Mucosa of rectum (tissue), 2 donors: ENCODE measurements at regions not wholly inside any gene's neighbourhood (a gene's known extent, or its start where the extent isn't known, plus 50 kb on each side); places are given as distances from the start of the nearest gene placed in this dataset.
"Not testable (repeated sequence)": the region's sequence is repeated elsewhere in the genome, so short reads cannot be mapped to it uniquely, and the experiment has no call there.

Experiments
- H3K27ac ChIP-seq, 2 donors: one replicate each; pipeline ENCODE4 v1.7.0; 2013; ENCODE audit warnings: inconsistent platforms in 2 of 2, low read depth in 2 of 2, low read length in 2 of 2
- H3K27me3 ChIP-seq, 2 donors: one replicate each; pipeline ENCODE4 v1.7.0; 2013; ENCODE audit warnings: low read length in 2 of 2; ENCODE audit not compliant: control insufficient read depth in 2 of 2, insufficient read depth in 2 of 2
- H3K36me3 ChIP-seq, 2 donors: one replicate each; pipeline ENCODE4 v1.7.0; 2013; ENCODE audit warnings: low read length in 2 of 2; ENCODE audit not compliant: control insufficient read depth in 2 of 2, insufficient read depth in 2 of 2
- H3K4me1 ChIP-seq, 2 donors: one replicate each; pipeline ENCODE4 v1.7.0; 2013; ENCODE audit warnings: low read length in 2 of 2, mild to moderate bottlenecking in 1 of 2; ENCODE audit not compliant: control insufficient read depth in 2 of 2, insufficient read depth in 2 of 2
- H3K4me3 ChIP-seq, 2 donors: one replicate each; pipeline ENCODE4 v1.7.0; 2013; ENCODE audit warnings: low read length in 2 of 2
- H3K9ac ChIP-seq, 2 donors: one replicate each; pipeline ENCODE4 v1.7.0; 2013; ENCODE audit warnings: low read length in 2 of 2, low read depth in 1 of 2, mild to moderate bottlenecking in 1 of 2
- H3K9me3 ChIP-seq, 2 donors: one replicate each; pipeline ENCODE4 v1.7.0; 2013; ENCODE audit warnings: low read length in 2 of 2; ENCODE audit not compliant: control insufficient read depth in 2 of 2
- donor health status: healthy.
- donor health status: Normal muscosa, but diverticular disease.

DNA sequence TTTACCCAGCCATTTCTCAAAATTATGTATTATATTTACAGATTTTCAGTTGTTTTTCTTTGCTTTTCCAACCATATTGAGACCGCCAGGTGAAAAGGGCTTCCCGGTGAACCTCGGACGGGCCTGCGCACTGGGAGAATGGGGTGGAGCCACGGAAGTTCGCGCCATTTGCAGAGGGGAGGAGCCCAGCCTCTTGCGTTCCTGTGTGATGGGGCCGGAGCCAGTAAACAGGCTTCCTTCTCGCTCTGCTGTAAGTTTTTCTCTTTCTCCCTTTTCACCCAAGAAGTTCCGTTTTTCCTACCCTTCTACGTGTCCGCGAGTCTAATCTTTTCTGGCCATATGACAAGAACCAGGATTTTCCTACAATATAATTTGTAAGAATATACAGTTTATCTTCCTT, 1108.8 kb upstream of the SEL1L start:
- no peak overlapping the region for H3K4me3 ChIP-seq
- no peaks in the 10 kb centered on the region for H3K27me3 ChIP-seq
- no peak overlapping the region for H3K9ac ChIP-seq
- no peaks in the 10 kb centered on the region for H3K9me3 ChIP-seq
- no peaks in the 10 kb centered on the region for H3K36me3 ChIP-seq
- no peak overlapping the region for H3K27ac ChIP-seq
- no peaks in the 10 kb centered on the region for H3K4me1 ChIP-seq

- Histone ChIP-seq H3K9me3 (no peaks in the 10 kb centered on the region), H3K4me1 (no peaks in the 10 kb centered on the region), H3K27ac (no peak overlapping the region), H3K36me3 (no peaks in the 10 kb centered on the region), H3K9ac (no peak overlapping the region), H3K27me3 (no peaks in the 10 kb centered on the region), H3K4me3 (no peak overlapping the region)
Measured at GRCh38 chr14:82647088-82647810, 1113.6 kb upstream of the SEL1L start.

DNA sequence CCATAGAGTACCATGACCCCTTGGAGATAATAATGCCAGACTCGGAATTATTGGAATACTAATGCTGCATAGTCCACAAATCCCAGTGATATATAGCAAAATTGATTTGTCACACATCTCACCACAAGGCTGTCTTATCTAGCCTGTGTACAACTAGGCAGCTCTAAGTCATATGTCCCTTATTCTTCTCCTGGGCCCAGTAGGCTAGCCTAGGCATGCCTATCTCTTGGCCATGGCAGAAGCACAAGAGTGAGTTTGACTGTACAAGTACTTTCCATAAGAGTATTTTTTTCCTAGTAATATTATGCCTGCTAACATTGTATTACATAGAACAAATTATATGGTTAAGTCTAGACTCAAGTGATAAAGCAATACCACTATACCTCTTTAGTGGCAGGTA, 1122.1 kb upstream of the SEL1L start:
- Histone ChIP-seq H3K9ac (no peak overlapping the region), H3K27ac (no peak overlapping the region), H3K4me3 (no peak overlapping the region), H3K4me1 (no peaks in the 10 kb centered on the region), H3K9me3 (no peaks in the 10 kb centered on the region), H3K27me3 (no peaks in the 10 kb centered on the region), H3K36me3 (no peaks in the 10 kb centered on the region)

- H3K9ac ChIP-seq = no peak overlapping the region
- H3K4me1 ChIP-seq = no peaks in the 10 kb centered on the region
- H3K36me3 ChIP-seq = no peaks in the 10 kb centered on the region
- no peaks in the 10 kb centered on the region for H3K27me3 ChIP-seq
- no peaks in the 10 kb centered on the region for H3K9me3 ChIP-seq
- no peak overlapping the region for H3K4me3 ChIP-seq
- H3K27ac ChIP-seq = no peak overlapping the region
Measured at GRCh38 chr14:82657186-82657675, 1123.6 kb upstream of the SEL1L start.

- H3K4me1 ChIP-seq = no peaks in the 10 kb centered on the region
- H3K27me3 ChIP-seq = no peaks in the 10 kb centered on the region
Measured at GRCh38 chr14:82661258-82661657, 1127.6 kb upstream of the SEL1L start.

DNA sequence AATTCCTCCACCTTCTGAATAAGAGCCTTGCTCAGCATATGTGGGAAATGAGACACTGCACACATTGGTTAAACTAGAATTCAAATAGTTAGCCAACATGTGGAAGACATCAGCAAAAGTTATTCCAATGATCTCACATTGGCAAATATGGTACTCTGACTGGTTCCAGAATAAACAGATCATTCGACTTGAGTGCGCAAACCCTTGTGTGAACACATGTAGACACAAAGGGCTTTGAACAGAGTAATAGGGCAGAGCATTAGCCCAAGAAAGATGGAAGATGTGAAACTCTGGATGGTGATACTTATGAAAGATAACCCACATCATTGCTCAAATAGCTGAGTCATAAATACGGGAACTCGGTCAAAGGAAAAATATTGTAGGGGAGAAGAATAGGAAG, 1133.4 kb upstream of the SEL1L start:
- Histone ChIP-seq H3K27me3 (no peaks in the 10 kb centered on the region), H3K9ac (no peak overlapping the region), H3K4me3 (no peak overlapping the region), H3K36me3 (no peaks in the 10 kb centered on the region), H3K27ac (no peak overlapping the region), H3K4me1 (no peaks in the 10 kb centered on the region), H3K9me3 (peaks cover 0 to 2% of the 10 kb centered on the region in 2 donors)

More at GRCh38 chr14:82661258-82661657, 1127.6 kb upstream of the SEL1L start:
- H3K4me3 ChIP-seq = no peak overlapping the region
- H3K9me3 ChIP-seq = peaks cover 0 to 2% of the 10 kb centered on the region in 2 donors
- H3K36me3 ChIP-seq = no peaks in the 10 kb centered on the region
- no peak overlapping the region for H3K27ac ChIP-seq
- H3K9ac ChIP-seq = no peak overlapping the region

- H3K27ac ChIP-seq = no peak overlapping the region
- H3K36me3 ChIP-seq = no peaks in the 10 kb centered on the region
- H3K4me1 ChIP-seq = no peaks in the 10 kb centered on the region
- H3K27me3 ChIP-seq = no peaks in the 10 kb centered on the region
- H3K9me3 ChIP-seq = peaks cover 0 to 2% of the 10 kb centered on the region in 2 donors
- H3K9ac ChIP-seq = no peak overlapping the region
- no peak overlapping the region for H3K4me3 ChIP-seq
Measured at GRCh38 chr14:82667501-82667900, 1133.8 kb upstream of the SEL1L start.

GRCh38 chr14:82676403-82676802, 1142.8 kb upstream of the SEL1L start:
- Histone ChIP-seq H3K27me3 (no peaks in the 10 kb centered on the region), H3K9ac (no peak overlapping the region)

DNA sequence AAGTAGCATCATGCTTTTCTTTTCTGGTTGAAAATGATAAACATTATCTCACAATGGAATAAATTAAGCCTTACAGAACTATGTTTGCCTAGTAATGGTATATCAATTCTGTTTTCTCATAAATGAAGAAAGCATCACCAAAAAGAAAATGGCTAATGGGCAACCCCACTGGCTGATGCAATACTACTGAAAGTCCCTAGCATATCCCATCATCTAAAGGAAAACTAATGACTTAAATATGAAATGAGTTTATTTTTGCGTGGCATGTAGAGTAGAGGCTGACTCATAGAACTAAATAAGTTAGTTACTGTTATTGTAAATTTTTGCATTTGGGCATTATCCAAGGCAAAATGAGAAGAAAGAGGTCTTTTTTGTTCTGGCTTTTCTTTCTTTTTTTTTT, 1156.3 kb upstream of the SEL1L start:
- no peak overlapping the region for H3K27ac ChIP-seq

More at GRCh38 chr14:82676403-82676802, 1142.8 kb upstream of the SEL1L start:
- H3K9me3 ChIP-seq = no peaks in the 10 kb centered on the region
- no peak overlapping the region for H3K27ac ChIP-seq
- H3K36me3 ChIP-seq = no peaks in the 10 kb centered on the region
- no peaks in the 10 kb centered on the region for H3K4me1 ChIP-seq
- no peak overlapping the region for H3K4me3 ChIP-seq

GRCh38 chr14:82691191-82691590, 1157.5 kb upstream of the SEL1L start:
- H3K4me1 ChIP-seq, H3K4me3 ChIP-seq, H3K36me3 ChIP-seq, H3K9ac ChIP-seq, H3K27me3 ChIP-seq, H3K27ac ChIP-seq, H3K9me3 ChIP-seq: not testable (repeated sequence)

More for the DNA sequence above, 1156.3 kb upstream of the SEL1L start:
- H3K9ac ChIP-seq = no peak overlapping the region
- no peak overlapping the region for H3K4me3 ChIP-seq
- no peaks in the 10 kb centered on the region for H3K27me3 ChIP-seq
- H3K9me3 ChIP-seq = no peaks in the 10 kb centered on the region
- no peaks in the 10 kb centered on the region for H3K36me3 ChIP-seq
- H3K4me1 ChIP-seq = no peaks in the 10 kb centered on the region
